ENCODE measurements at regions not wholly inside any gene's neighbourhood (a gene's known extent, or its start where the extent isn't known, plus 50 kb on each side); places are given as distances from the start of the nearest gene placed in this dataset.
"Not testable (repeated sequence)": the region's sequence is repeated elsewhere in the genome, so short reads cannot be mapped to it uniquely, and the experiment has no call there.

GRCh38 chr13:59394496-59394895 lies 769.2 kb downstream of the DIAPH3 start:
- no peak for TF ChIP-seq CTCF (IDR thresholded peaks at IDR 0.05; ENCODE audit: extremely low read depth, missing control alignments)
- DNase-seq (ENCODE audit: low spot score), result no peak

- no peak for TF ChIP-seq CTCF (IDR thresholded peaks at IDR 0.05; ENCODE audit: extremely low read depth, missing control alignments)
- no peak for DNase-seq (ENCODE audit: low spot score)
Measured at GRCh38 chr13:59398127-59398526, 765.6 kb downstream of the DIAPH3 start.

- no peak for DNase-seq (ENCODE audit: low spot score)
- no peak for TF ChIP-seq CTCF (IDR thresholded peaks at IDR 0.05; ENCODE audit: extremely low read depth, missing control alignments)
Measured at GRCh38 chr13:59398661-59399060, 765.1 kb downstream of the DIAPH3 start.

GRCh38 chr13:59399513-59399912 lies 764.2 kb downstream of the DIAPH3 start:
- no peak for DNase-seq (ENCODE audit: low spot score)
- no peak for TF ChIP-seq CTCF (IDR thresholded peaks at IDR 0.05; ENCODE audit: extremely low read depth, missing control alignments)

GRCh38 chr13:59404331-59404730 lies 759.4 kb downstream of the DIAPH3 start:
- no peak for TF ChIP-seq CTCF (IDR thresholded peaks at IDR 0.05; ENCODE audit: extremely low read depth, missing control alignments)
- DNase-seq (ENCODE audit: low spot score), result no peak

- DNase-seq (ENCODE audit: low spot score), result not testable (repeated sequence)
Measured at GRCh38 chr13:59407251-59407650, 756.5 kb downstream of the DIAPH3 start.

- TF ChIP-seq CTCF (IDR thresholded peaks at IDR 0.05; ENCODE audit: extremely low read depth, missing control alignments), result no peak
- DNase-seq (ENCODE audit: low spot score), result no peak
Measured at GRCh38 chr13:59408738-59409137, 755.0 kb downstream of the DIAPH3 start.

- no peak for DNase-seq (ENCODE audit: low spot score)
- no peak for TF ChIP-seq CTCF (IDR thresholded peaks at IDR 0.05; ENCODE audit: extremely low read depth, missing control alignments)
Measured at GRCh38 chr13:59409211-59409610, 754.5 kb downstream of the DIAPH3 start.
